NCI-H345 treated with DMSO at 0.1 percent for 48 hours (cell line): ENCODE measurements at regions not wholly inside any gene's neighbourhood (a gene's known extent, or its start where the extent isn't known, plus 50 kb on each side); places are given as distances from the start of the nearest gene placed in this dataset.

ENCODE experiments used
- DNase-seq: peaks from one replicate; lab custom pipeline; 2025; ENCODE audit not compliant: unreplicated experiment; lab: John Stamatoyannopoulos, UW

GRCh38 chr10:62885684-62886461 is 69.7 kb upstream of the EGR2 start:
- no peak for DNase-seq

GRCh38 chr10:62880162-62880561 is 64.0 kb upstream of the EGR2 start:
- no peak for DNase-seq

GRCh38 chr10:62873866-62874265 is 57.7 kb upstream of the EGR2 start:
- no peak for DNase-seq

GRCh38 chr10:62870866-62871265 is 54.7 kb upstream of the EGR2 start:
- DNase-seq, result no peak

GRCh38 chr10:62869958-62870357 is 53.8 kb upstream of the EGR2 start:
- no peak for DNase-seq

- DNase-seq, result no peak
These were observed 50.8 kb upstream of the EGR2 start for GRCh38 chr10:62866941-62867340.

- DNase-seq, result no peak
These were observed 50.3 kb upstream of the EGR2 start for GRCh38 chr10:62866451-62866850.
